Body of pancreas (tissue), 4 donors: ENCODE measurements at regions not wholly inside any gene's neighbourhood (a gene's known extent, or its start where the extent isn't known, plus 50 kb on each side); places are given as distances from the start of the nearest gene placed in this dataset.

Experiments
- ATAC-seq: fragments of 150-250 bp; one replicate; pipeline ENCODE4 v1.9.1; 2016
- DNase-seq, 4 donors: peaks; one replicate each; pipeline ENCODE4 v3.0.0-alpha.2; 2019
- H3K27ac ChIP-seq, 4 donors: fragments of 200-600 bp; sonication (generic); 1 replicate in 3 of 4; 2 replicates in 1 of 4; pipeline versions ENCODE4 v1.5.1 to v1.6.1; 2016 to 2019; ENCODE audit warnings: mild to moderate bottlenecking in 1 of 4, mixed read lengths in 1 of 4, moderate library complexity in 1 of 4
- H3K27me3 ChIP-seq, 2 donors: fragments of 200-600 bp; sonication (generic); one replicate each; pipeline ENCODE4 v1.6.0; 2016; ENCODE audit warnings: mild to moderate bottlenecking in 1 of 2
- H3K36me3 ChIP-seq, 2 donors: fragments of 200-600 bp; sonication (generic); replicated peaks in 1 of 2; 2 replicates each; pipeline ENCODE4 v1.5.1; 2016; ENCODE audit warnings: low read depth in 2 of 2; ENCODE audit not compliant: insufficient read depth in 1 of 2
- H3K4me1 ChIP-seq: fragments of 200-600 bp; sonication (generic); one replicate; pipeline ENCODE4 v1.6.0; 2016
- H3K4me3 ChIP-seq, 2 donors: fragments of 200-600 bp; sonication (generic); 1 replicate in 1 of 2; 2 replicates in 1 of 2; pipeline ENCODE4 v1.5.1; 2016 to 2019
- H3K9me3 ChIP-seq, 3 donors: fragments of 200-600 bp; sonication (generic); 1 replicate in 2 of 3; 2 replicates in 1 of 3; pipeline ENCODE4 v1.5.1; 2016
- CTCF ChIP-seq, 7 experiments: fragments of 450-650 bp in 4 of 7; fragments of 200-600 bp in 3 of 7; sonication (generic) in 3 of 7; IDR thresholded peaks; one replicate each; pipeline ENCODE4 v1.5.1; 2016 to 2019; ENCODE audit warnings: antibody characterized with exemption in 7 of 7
- POLR2A ChIP-seq, 3 donors: fragments of 450-650 bp; IDR thresholded peaks; one replicate each; pipeline ENCODE4 v1.6.1; 2016; ENCODE audit warnings: antibody characterized with exemption in 3 of 3, mild to moderate bottlenecking in 2 of 3
- WGBS, 2 donors: methylation state at CpG; one replicate each; pipeline ENCODE4 v1.1.5; 2017; 5-methylcytosine and 5-hydroxymethylcytosine counted together
- intact Hi-C: fragments of 100-400 bp; cut with DNase I; formaldehyde crosslinking; loops from one replicate; pipeline ENCODE4 v1.15.1; 2023

- DNase-seq (no peak), ATAC-seq (no peak)
- 15 to 37% methylated on average over 38 to 53 of the region's 53 CpGs for WGBS, 2 donors
- H3K27ac ChIP-seq: no peak overlapping the region
- peaks cover 7% of the 10 kb centered on the region for H3K4me1 ChIP-seq
- no peaks in the 10 kb centered on the region for H3K36me3 ChIP-seq
- H3K4me3 ChIP-seq: no peak overlapping the region
- H3K9me3 ChIP-seq: no peaks in the 10 kb centered on the region
- intact Hi-C loops: no loop called here
- no peaks in the 10 kb centered on the region for H3K27me3 ChIP-seq
- TF ChIP-seq POLR2A (IDR thresholded peaks at IDR 0.05) (no peak), CTCF (IDR thresholded peaks at IDR 0.05) (no peak)
These were observed 194.9 kb upstream of the POU3F3 start for GRCh38 chr2:104658904-104659591.

GRCh38 chr2:104660991-104661390, 192.9 kb upstream of the POU3F3 start:
- TF ChIP-seq CTCF (IDR thresholded peaks at IDR 0.05): no peak
- TF ChIP-seq POLR2A (IDR thresholded peaks at IDR 0.05): no peak
- ATAC-seq: no peak
- DNase-seq: no peak
- intact Hi-C loops: no loop called here
- Histone ChIP-seq H3K9me3 (no peaks in the 10 kb centered on the region), H3K27ac (no peak overlapping the region), H3K4me1 (peaks cover 7% of the 10 kb centered on the region), H3K27me3 (no peaks in the 10 kb centered on the region), H3K4me3 (no peak overlapping the region), H3K36me3 (no peaks in the 10 kb centered on the region)
- 68 to 75% methylated on average over 5 of the region's 5 CpGs for WGBS, 2 donors

- ATAC-seq: no peak
- no peaks in the 10 kb centered on the region for H3K4me1 ChIP-seq
- H3K9me3 ChIP-seq: no peaks in the 10 kb centered on the region
- intact Hi-C loops: no loop called here
- WGBS, 2 donors: 72 to 82% methylated on average over 3 of the region's 3 CpGs
- DNase-seq: no peak
- no peaks in the 10 kb centered on the region for H3K36me3 ChIP-seq
- H3K4me3 ChIP-seq: no peak overlapping the region
- TF ChIP-seq CTCF (IDR thresholded peaks at IDR 0.05) (no peak), POLR2A (IDR thresholded peaks at IDR 0.05) (no peak)
- no peak overlapping the region for H3K27ac ChIP-seq
- H3K27me3 ChIP-seq: no peaks in the 10 kb centered on the region
These were observed 189.2 kb upstream of the POU3F3 start for GRCh38 chr2:104664672-104665071.

GRCh38 chr2:104668631-104669030, 185.3 kb upstream of the POU3F3 start:
- no peak for ATAC-seq
- TF ChIP-seq CTCF (IDR thresholded peaks at IDR 0.05) (no peak), POLR2A (IDR thresholded peaks at IDR 0.05) (no peak)
- Histone ChIP-seq H3K27me3 (no peaks in the 10 kb centered on the region), H3K4me1 (no peaks in the 10 kb centered on the region), H3K9me3 (no peaks in the 10 kb centered on the region), H3K36me3 (no peaks in the 10 kb centered on the region), H3K4me3 (no peak overlapping the region), H3K27ac (no peak overlapping the region)
- intact Hi-C loops: no loop called here
- no peak for DNase-seq
- WGBS, 2 donors: 71% methylated on average over 2 of the region's 2 CpGs

GRCh38 chr2:104673225-104673624, 180.7 kb upstream of the POU3F3 start:
- Histone ChIP-seq H3K4me1 (no peaks in the 10 kb centered on the region), H3K27me3 (no peaks in the 10 kb centered on the region), H3K4me3 (no peak overlapping the region), H3K27ac (no peak overlapping the region), H3K36me3 (no peaks in the 10 kb centered on the region), H3K9me3 (no peaks in the 10 kb centered on the region)
- intact Hi-C loops: no loop called here
- DNase-seq (no peak), ATAC-seq (no peak)
- WGBS, 2 donors: 38 to 41% methylated on average over 6 of the region's 6 CpGs
- TF ChIP-seq CTCF (IDR thresholded peaks at IDR 0.05): no peak
- no peak for TF ChIP-seq POLR2A (IDR thresholded peaks at IDR 0.05)
